ENCODE measurements at regions not wholly inside any gene's neighbourhood (a gene's known extent, or its start where the extent isn't known, plus 50 kb on each side); places are given as distances from the start of the nearest gene placed in this dataset.

DNA sequence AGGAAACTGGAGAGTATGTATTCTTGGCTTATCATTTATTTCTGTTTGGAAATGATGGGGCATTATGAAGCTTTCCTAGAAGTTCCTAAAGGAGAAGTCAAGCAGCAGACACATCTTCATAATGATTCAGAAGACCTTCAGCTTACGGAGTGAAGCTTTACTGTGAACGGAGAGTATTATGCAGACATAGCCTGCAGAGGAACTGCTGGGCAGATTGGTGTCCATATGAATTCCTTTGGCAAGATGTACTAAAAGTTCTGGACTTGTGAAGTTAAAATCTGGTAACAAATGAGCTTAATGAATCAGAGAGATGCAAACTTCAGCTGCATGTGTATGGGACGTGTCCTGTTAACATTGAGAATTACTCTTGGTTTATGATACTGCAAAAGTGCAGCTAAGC lies 60.1 kb downstream of the NABP1 start:
- DNase-seq (ENCODE audit: low read depth), result no peak

DNA sequence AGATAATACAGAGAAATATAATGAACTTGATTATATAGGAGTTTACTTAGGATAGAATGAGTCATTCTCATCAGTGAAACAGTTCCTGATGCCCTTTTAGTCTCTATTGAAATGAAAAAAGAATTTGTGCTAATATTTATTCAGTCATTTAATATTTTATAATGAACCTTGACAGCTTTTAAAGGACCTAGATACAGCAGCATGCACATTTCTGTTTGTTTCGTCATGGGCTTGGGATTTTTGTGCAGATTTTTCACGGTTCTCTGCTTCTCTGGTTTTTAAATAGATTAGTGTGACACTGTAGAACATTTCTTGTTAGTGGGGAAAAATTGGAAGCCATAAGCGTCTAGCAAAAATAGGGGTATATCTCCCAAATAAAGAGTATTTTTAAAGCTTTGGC lies 60.7 kb downstream of the NABP1 start:
- DNase-seq (ENCODE audit: low read depth), result no peak

DNA sequence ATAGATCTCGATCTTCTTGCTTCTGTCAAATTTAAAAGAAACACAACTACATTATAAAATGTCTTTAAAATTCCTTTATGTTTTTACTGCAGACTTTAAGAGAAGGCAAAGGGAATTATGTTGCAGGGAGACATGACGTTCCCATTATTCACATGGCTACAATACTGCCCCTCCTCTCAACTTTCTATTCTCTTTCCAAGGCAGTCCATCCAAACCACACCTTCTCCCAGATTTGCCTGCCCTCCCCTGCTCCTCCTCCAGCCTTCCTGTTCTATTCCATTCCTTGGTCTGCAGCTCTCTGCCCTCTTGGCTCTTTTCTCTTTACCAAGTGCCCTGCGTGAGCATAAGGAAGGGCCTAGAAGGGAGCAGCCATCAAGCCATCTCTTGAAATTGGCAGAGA lies 61.3 kb downstream of the NABP1 start:
- DNase-seq (ENCODE audit: low read depth), result no peak

DNA sequence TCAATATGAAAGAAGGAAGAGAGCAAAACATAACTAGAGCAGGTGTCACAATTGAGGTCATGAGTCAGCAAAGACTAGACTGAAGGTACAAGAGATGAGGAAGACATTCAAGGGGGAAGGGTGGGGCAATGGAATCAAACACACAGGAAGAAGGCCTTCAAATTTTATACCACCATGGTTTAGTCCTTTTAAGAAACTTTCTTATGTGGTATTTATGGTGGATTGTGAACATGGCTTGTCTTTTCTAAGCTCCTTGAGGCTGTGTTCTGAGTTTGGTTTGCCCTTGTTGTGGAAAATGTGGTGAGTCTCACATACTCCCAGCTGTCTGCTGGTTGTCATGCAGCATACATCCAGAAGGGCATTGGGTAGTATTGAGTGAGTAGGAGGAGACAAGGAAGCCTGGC lies 62.1 kb downstream of the NABP1 start:
- DNase-seq (ENCODE audit: low read depth), result peak; percentile 16

DNA sequence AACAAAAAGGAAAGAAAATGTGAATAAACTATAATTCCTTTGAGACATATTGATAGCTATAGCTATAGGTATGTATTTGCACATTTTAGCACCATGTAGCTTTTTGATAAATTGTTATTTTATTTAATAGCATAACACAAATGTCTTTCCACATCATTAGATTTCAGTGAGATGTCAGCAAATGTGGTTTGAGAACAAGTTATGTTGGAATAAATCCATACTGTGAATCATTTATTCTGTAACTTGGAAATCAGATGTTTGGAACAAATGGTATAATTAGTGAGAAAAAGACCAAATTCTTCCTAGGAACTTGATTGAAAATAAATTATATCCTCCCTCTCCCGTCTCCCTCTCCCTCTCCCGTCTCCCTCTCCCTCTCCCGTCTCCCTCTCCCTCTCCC lies 62.8 kb downstream of the NABP1 start:
- DNase-seq (ENCODE audit: low read depth), result no peak

DNA sequence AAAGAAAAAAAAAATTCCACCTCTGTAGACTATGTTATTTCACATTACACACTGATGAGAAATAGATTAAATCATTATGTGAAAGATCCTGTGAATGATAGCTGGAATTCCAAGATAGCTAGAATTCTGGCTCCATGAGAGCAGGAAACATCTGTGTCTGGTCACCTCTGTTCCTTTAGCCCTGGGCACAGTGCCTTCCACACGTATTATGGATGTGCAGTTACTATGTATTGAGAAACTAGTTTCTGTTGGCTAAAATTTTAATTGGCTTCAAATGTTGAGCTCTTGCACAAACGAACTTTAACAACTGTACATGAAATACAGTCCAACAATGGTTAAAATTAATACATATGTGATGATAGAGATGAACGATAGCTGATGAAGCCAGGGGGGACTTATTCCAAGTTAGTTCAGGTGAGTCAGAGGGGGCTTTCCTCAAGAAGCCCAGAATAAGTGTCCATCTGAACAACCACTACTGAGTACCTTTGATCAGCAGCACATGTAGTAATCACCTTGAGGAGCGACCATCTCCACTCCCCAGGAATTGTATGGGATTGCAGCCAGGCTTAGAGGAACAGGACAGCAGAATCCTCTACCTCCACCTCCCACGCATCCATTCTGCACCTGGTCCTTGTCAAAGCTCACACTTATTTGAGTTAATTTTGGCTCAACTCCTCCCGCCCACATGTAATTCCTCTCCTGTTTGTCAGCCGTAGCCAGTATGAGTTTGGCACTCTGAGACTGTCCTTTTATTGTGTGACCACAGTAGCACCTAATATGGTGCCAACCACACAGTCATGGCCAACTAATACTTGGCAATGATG lies 68.6 kb downstream of the NABP1 start:
- no peak for DNase-seq (ENCODE audit: low read depth)

DNA sequence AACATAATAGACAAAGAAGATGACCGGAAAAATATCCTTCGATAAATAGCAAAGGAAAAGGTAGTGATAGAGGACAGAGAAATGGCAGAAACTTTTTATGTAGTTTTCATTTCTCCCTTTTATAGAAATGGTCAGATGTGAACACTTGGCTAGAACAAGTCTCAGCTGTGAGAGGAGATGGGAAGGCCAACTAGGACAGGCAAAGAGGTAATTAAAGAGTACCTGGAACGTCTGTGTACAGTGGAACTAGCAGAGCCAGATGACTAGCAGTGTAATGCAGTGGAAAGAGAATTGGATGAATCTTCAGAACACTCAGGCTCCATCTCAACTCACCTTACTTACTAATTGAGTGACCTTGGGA lies 69.2 kb downstream of the NABP1 start:
- DNase-seq (ENCODE audit: low read depth), result no peak

DNA sequence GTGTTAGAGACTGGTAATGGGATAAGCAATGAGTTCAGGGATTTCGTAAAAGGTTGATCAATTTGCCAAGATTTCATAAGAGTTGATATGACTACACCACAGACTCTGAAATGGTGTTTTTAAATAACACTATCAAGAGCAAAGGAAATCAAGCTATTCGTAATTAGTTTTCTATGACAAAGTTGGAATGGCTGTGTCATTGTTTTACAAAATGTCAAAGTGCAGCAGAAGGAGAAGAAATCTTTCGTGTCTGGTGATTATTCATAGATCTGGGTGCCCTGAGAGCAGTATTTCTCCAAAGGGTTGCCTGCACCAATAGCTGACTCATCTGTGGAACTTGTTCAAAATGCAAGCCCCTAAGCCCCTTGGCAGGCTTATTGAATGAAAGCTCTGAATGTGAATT lies 70.1 kb downstream of the NABP1 start:
- no peak for DNase-seq (ENCODE audit: low read depth)

DNA sequence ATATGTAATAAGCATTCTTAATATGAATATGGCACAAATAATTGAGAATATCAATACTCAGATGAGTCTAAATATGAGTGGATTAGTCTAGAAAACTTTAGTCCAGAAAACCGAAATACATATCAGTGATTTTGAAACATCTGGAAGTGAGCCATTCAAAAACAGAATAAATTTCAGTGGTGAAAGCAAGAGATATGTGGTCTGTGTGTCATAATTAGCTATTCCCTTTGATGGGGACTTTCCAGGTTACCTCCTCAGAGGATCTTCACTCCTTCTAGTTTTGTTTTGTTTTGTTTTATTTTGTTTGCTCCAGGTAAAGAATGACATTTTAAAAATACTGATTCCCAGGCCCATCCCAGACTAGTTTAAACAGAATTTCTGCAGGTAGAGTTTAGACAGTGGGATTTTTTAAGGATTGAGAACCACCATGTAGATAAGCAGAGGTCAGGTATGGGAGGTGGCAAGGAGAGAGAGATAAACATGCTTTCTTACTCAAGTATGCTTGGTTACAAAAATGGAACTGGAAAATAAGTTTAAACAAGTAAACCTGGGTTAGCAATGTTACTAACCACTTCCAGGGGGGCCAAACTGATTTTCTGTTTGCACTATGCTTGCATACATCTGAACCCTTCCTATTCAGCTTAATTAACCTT lies 70.7 kb downstream of the NABP1 start:
- DNase-seq (ENCODE audit: low read depth), result no peak

DNA sequence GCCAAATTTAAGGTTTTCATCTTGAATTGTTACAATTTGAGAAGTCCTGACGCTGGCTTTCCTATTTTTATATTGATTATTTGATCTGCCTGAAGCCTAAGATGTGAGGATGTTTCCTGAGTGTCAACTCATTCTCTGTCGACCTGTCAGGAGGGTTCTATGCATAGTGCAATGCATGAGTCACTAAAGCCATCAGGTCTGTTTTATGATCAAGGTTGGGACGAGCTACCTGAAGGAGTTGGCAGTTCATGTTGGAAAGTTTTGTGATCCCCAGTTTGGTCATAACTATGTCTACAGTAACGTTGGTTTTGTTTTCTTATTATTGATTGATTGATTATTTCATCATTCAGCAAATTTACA lies 71.2 kb downstream of the NABP1 start:
- DNase-seq (ENCODE audit: low read depth), result no peak

DNA sequence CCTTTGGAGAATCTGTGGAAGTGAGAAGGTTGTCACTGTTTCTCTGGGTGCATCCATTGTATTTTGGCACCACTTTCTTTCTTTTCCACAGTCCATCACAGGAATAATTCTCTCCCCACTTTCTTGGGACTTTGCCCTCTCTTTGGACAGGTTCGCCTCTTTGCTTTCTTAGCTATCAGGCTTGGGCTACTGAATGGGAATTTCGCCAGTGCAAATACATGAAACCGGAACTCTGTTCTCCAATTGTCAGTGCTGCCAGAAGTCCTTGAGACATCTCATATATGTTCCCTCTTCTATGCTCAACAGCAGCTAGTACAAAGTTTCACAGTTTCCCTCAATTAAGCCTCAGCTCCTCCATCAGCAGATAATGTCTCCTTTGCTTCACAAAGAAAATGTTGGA lies 76.2 kb downstream of the NABP1 start:
- DNase-seq (ENCODE audit: low read depth), result no peak

DNA sequence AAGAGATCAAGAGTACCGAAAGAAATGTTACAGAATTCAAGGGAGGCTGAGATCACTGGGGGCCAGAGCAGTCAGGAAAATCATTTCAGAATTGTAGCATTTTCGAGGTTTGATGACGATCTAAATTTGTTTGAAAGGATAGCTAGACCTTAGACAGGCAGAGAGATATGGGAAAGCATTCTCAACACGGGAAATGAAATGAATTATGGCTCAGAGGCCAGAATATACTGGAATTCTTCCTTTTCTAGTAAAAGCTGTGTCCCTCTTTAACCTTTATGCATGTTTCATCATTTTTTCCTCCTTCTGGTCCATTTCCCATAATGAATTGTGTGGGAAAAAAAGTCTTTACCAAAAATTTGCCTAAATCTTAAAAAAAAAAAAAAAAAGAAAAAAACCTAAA lies 78.8 kb downstream of the NABP1 start:
- DNase-seq (ENCODE audit: low read depth), result no peak

DNA sequence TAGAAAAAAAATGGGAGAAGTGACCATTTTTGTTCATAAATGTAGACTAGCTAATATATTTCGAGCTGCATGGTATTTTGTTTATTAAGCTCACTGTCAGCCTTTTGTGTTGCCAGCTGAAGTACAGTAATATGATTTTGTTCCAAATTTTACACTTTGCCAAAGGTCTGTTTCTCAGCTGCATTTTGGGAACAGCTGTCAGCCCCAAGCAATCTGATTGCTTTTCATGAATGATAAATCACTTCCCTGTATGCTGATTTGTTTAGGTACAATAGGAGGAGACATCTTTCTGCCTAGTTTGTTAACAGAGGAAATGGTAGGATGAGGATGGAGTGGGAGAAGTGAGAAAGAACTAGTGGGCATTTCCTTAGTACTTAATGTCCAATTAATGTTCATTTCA lies 79.3 kb downstream of the NABP1 start:
- DNase-seq (ENCODE audit: low read depth), result no peak

DNA sequence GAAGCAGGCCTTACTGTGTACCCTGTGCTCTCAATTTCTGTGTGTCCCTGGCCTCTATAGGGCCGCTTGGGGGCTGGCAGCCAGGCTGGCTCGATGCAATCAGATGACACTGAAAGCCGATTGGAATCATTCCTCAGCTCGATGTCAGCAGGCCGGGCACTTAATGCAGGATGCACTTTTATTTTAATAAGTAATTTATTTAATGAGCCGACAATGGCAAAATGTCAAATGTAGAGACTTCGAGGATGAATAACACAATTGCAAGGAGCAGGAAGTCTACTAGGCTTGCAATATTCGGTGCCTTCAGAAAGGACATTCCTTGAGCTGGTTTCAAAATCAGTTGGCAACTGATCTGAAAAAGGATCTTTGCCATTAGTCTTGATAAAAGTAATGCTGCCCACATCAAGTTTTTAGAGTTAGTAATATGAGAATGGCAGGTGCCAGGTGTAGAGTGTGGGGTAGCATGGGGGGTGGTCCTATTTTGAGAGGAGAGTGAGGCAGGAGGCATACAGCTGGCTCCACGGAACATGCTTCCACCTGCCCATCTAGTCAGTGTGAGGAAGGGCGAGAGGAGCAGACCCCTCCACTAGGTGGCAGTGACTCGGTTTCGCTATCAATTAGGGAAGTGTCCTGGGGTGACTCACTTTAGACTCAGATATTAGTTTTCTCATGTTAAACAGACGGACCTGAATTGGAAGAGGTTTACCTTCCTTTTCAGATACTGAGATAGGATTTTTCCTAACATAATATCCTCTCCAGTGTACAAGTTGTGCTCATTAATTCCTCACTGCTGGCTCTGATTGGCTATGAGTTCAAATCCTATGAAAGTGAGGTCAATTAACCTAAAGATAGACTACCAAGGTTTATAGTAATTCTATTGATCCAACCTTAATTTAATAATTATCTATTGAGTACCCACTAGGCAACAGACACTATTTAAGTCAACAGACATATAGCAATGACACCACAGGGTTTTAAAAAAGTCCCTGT lies 80.9 kb downstream of the NABP1 start:
- peak; percentile 45 for DNase-seq (ENCODE audit: low read depth)

DNA sequence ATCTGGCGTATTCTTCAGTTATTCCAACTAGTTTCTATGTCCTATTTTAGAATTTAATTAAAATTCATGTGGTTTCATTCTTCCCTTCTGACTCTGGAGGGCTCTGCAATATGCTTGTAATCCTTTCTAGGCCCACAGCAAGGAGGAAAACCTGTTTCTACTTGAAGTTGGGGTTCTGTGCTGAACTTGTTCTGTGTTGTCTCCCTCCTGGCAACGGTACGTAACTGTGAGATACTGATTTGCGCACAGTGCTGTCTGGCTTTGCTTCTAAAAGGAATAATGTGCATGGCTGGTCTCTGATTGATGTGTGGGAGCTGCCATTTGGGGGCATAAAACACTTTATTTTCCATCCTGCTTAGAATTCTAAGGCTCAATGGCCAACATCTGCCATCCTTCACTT lies 81.7 kb downstream of the NABP1 start:
- no peak for DNase-seq (ENCODE audit: low read depth)

DNA sequence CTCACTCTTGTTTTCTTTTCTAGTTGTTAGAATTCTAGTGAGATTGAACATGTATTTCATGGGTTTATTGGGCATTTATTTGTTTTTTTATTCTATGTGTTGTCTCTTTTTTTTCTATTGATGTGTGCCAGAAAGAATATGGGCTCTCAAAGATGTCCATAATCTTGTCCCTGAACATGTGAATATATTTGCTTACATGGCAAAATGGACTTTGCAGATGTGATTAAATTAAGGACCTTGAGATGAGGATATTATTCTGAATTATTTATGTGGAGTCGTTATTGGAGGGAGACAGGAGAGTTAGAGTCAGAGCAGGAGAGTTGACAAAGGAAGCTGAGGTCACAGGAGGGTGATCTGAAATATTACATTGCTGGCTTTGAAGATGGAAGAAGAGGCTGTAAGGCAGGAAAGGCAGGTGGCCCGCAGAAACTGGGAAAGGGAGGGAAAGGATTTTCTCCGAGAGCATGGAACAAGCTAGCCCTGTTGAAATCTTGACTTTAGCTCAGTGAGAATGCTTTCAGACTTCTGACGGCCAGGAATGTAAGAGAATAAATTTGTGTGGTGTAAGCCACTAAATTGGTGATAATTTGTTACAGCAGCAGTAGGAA lies 82.8 kb downstream of the NABP1 start:
- no peak for DNase-seq (ENCODE audit: low read depth)

DNA sequence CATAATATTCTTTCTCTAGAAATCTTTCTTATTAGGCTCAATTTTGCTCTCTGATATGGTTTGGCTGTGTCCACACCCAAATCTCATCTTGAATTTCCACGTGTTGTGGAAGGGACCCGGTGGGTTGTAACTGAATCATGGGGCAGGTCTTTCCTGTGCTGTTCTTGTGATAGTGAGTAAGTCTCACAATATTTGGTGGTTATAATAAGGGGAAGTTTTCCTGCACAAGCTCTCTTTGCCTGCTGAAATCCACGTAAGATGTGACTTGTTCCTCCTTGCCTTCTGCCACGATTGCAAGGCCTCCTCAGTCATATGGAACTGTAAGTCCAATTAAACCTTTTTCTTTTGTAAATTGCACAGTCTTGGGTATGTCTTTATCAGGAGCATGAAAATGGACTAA lies 73.8 kb downstream of the CAVIN2 start:
- DNase-seq (ENCODE audit: low read depth), result no peak

DNA sequence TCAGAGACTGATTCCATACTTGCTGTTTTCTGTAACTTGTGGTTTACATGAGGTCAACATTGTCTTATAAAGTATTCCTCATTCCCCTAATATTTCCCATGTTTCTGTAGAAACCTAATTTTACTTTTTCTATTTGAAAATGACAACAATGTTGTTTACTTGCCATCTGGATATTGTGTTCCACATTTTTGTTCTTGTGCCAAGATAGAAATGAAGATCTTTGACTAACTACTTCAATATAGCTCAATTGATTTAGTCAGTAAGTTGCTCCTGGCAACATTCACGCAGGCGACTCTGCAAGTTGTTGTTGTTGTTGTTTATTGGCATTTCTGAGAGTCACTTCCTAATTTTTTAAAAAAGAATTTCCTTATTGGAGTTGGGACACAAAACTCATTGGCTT lies 69.5 kb downstream of the CAVIN2 start:
- no peak for DNase-seq (ENCODE audit: low read depth)

DNA sequence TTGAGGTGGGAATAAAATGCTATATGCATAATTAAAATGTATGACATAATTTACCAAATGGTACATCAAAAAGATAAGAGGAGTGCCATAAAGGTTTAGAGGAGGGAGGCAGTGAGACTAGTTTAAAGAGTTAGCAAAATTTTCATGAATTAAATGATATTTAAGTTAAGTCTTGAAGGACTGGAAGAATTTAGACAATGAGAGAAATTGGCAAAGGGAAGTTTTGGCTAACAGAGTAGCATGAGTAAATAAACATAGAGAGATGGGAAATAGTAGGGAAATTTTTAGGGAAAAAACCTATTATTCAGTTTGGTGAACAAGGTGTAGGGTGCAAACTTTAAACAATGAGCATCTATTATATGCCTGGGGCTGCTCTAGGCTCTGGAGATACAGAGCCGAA lies 68.8 kb downstream of the CAVIN2 start:
- DNase-seq (ENCODE audit: low read depth), result no peak

DNA sequence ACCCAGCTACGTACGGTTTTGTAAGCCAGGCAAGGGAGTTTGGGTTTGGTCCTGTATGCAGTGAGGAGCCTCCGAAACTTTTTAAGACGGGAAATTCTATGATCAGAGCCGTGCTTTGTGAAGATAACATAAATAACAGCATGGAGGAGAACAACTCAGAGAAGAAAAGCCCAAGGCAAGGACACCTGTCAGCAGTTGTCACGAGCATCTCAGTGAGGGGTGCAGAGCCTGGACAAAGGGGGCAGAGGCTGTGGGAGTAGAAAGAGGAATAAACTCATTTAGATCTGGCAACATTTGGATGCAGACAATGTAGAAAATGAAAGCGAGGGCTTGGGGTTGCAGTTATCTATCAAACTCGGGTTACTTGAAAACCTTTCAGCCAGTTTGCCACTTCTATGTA lies 64.5 kb downstream of the CAVIN2 start:
- DNase-seq (ENCODE audit: low read depth), result no peak

DNA sequence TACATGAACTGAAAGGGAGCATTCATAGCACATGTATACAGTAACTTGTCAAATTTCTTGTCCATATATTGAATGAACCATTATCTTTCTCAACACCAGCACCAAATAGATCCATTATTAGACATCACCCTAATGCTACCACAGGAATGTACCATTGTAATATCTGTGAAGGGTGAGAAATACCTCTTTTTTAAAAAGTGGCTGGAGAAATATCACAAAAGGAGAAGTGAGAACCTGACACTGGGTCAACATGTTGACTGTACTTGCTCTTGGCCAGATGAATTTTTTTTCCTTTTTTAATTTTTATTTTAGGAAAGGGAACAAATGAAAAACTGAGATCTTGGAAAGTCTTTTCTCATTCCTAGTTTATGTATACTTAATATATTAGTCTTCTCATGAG lies 63.5 kb downstream of the CAVIN2 start:
- DNase-seq (ENCODE audit: low read depth), result no peak

All from activated T-cell treated with anti-CD3 and anti-CD28 coated beads for 24 hours (primary cell).